OCI-LY7 (cell line): ENCODE measurements at regions not wholly inside any gene's neighbourhood (a gene's known extent, or its start where the extent isn't known, plus 50 kb on each side); places are given as distances from the start of the nearest gene placed in this dataset.

Experiments
- BruUV-seq: library from RNA; stranded (reverse); fragments of 400-500 nt; replicated peaks from 2 replicates; lab custom pipeline; 2021; lab: Mats Ljungman, UMichigan
- CTCF ChIA-PET: fragments of 300-600 bp; sonication (Branson Sonifier 250); formaldehyde crosslinking; loops from one replicate; lab custom pipeline; 2022; ENCODE audit warnings: antibody characterized with exemption; ENCODE audit not compliant: unreplicated experiment; lab: Charles Lee
- POLR2A ChIA-PET: fragments of 300-600 bp; sonication (Branson Sonifier 250); formaldehyde crosslinking; loops from one replicate; lab custom pipeline; 2022; ENCODE audit warnings: antibody characterized with exemption; lab: Charles Lee
- DNase-seq: peaks from one replicate; pipeline ENCODE4 v3.0.0-alpha.2; 2015; ENCODE audit warnings: low spot score
- H2AFZ ChIP-seq: fragments of 200-600 bp; sonication (generic), shearing (Covaris generic); 2 replicates; pipeline ENCODE4 v1.6.1; 2014; ENCODE audit warnings: mild to moderate bottlenecking, antibody characterized with exemption, low read length, moderate library complexity
- H3K27ac ChIP-seq: fragments of 200-600 bp; sonication (generic); 2 replicates; pipeline ENCODE4 v1.5.1; 2014; ENCODE audit warnings: mixed run types, low read depth, mild to moderate bottlenecking, moderate library complexity, low read length, inconsistent platforms; ENCODE audit not compliant: poor library complexity, severe bottlenecking
- H3K36me3 ChIP-seq: fragments of 200-600 bp; sonication (generic); 2 replicates; pipeline ENCODE4 v1.6.1; 2014; ENCODE audit warnings: mild to moderate bottlenecking, antibody characterized with exemption, low read length, moderate library complexity, mixed read lengths; ENCODE audit not compliant: insufficient read depth
- H3K4me1 ChIP-seq: fragments of 200-600 bp; sonication (generic); 2 replicates; pipeline ENCODE4 v1.5.1; 2014; ENCODE audit warnings: mild to moderate bottlenecking, low read length; ENCODE audit not compliant: insufficient read depth, poor library complexity, severe bottlenecking
- H3K4me2 ChIP-seq: fragments of 200-600 bp; sonication (generic); 2 replicates; pipeline ENCODE4 v1.6.1; 2014; ENCODE audit warnings: mild to moderate bottlenecking, low read length
- H3K4me3 ChIP-seq: fragments of 200-600 bp; sonication (generic); 2 replicates; pipeline ENCODE4 v1.5.1; 2014; ENCODE audit warnings: mild to moderate bottlenecking, low read depth, low read length; ENCODE audit not compliant: poor library complexity, severe bottlenecking
- H3K79me2 ChIP-seq: fragments of 200-600 bp; sonication (generic); 2 replicates; pipeline ENCODE4 v1.6.1; 2016; ENCODE audit warnings: low read depth, mild to moderate bottlenecking, low read length, moderate library complexity, mixed read lengths; ENCODE audit not compliant: insufficient read depth
- H3K9me2 ChIP-seq: fragments of 200-600 bp; sonication (generic); 2 replicates; pipeline ENCODE4 v1.6.1; 2016; ENCODE audit warnings: mild to moderate bottlenecking, low read length, mixed read lengths; ENCODE audit not compliant: insufficient read depth
- H3K9me3 ChIP-seq: fragments of 200-600 bp; sonication (generic); 2 replicates; pipeline ENCODE4 v1.6.1; 2014; ENCODE audit warnings: mild to moderate bottlenecking, mixed run types, low read length, mixed read lengths
- H4K20me1 ChIP-seq: fragments of 200-600 bp; sonication (generic); 2 replicates; pipeline ENCODE4 v1.6.1; 2014; ENCODE audit warnings: mild to moderate bottlenecking, antibody characterized with exemption, low read length, moderate library complexity, mixed read lengths; ENCODE audit not compliant: insufficient read depth
- EZH2phosphoT487 ChIP-seq: fragments of 200-600 bp; sonication (generic); IDR thresholded peaks from 2 replicates; pipeline ENCODE4 v1.6.1; 2018; ENCODE audit warnings: low read depth, borderline replicate concordance, mild to moderate bottlenecking, mixed run types, antibody characterized with exemption, low read length, moderate library complexity, mixed read lengths
- intact Hi-C: fragments of 100-400 bp; cut with micrococcal nuclease; formaldehyde crosslinking; loops from one replicate; pipeline ENCODE4 v1.10.0; 2022; ENCODE audit not compliant: unreplicated experiment
- TF ChIP-seq, protein P1 (sequence below): fragments of 200-600 bp; sonication (generic); conservative IDR thresholded peaks from 2 replicates; pipeline ENCODE4 v1.5.1; 2014; ENCODE audit warnings: mild to moderate bottlenecking, antibody characterized with exemption, low read length, moderate library complexity, mixed read lengths

DNA sequence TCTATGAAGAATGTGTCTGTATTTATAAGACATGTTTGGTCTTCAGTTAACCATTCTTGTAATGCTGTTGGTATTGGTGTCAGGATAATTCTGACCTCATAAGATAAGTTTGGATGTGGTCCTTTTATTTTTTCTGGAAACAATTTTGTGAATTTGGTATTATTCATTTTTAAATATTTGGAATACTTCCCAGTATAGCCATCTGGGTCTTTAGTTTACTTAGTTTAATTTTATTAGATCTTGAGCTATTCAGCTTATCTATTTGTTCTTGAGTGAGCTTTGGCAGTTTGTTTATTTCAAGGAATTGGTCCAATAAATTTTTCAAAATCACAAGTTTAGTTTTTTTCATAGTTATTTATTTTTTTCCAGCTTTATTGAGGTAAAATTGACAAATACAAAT lies 335.4 kb upstream of the PCDH20 start:
- Histone ChIP-seq H3K4me2 (no peak overlapping the region), H3K27ac (no peak overlapping the region), H3K79me2 (no peaks in the 10 kb centered on the region), H3K4me1 (no peaks in the 10 kb centered on the region), H4K20me1 (no peaks in the 10 kb centered on the region), H2AFZ (no peak overlapping the region), H3K36me3 (no peaks in the 10 kb centered on the region), H3K9me2 (no peaks in the 10 kb centered on the region), H3K4me3 (no peak overlapping the region), H3K9me3 (no peaks in the 10 kb centered on the region)
- TF ChIP-seq, protein P1, sequence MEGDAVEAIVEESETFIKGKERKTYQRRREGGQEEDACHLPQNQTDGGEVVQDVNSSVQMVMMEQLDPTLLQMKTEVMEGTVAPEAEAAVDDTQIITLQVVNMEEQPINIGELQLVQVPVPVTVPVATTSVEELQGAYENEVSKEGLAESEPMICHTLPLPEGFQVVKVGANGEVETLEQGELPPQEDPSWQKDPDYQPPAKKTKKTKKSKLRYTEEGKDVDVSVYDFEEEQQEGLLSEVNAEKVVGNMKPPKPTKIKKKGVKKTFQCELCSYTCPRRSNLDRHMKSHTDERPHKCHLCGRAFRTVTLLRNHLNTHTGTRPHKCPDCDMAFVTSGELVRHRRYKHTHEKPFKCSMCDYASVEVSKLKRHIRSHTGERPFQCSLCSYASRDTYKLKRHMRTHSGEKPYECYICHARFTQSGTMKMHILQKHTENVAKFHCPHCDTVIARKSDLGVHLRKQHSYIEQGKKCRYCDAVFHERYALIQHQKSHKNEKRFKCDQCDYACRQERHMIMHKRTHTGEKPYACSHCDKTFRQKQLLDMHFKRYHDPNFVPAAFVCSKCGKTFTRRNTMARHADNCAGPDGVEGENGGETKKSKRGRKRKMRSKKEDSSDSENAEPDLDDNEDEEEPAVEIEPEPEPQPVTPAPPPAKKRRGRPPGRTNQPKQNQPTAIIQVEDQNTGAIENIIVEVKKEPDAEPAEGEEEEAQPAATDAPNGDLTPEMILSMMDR: no peak
- no peak for TF ChIP-seq EZH2phosphoT487
- DNase-seq: no peak
- ChIA-PET CTCF (no interaction called here), POLR2A (no interaction called here)
- intact Hi-C loops: no loop called here
- BruUV-seq: no TSS peak

DNA sequence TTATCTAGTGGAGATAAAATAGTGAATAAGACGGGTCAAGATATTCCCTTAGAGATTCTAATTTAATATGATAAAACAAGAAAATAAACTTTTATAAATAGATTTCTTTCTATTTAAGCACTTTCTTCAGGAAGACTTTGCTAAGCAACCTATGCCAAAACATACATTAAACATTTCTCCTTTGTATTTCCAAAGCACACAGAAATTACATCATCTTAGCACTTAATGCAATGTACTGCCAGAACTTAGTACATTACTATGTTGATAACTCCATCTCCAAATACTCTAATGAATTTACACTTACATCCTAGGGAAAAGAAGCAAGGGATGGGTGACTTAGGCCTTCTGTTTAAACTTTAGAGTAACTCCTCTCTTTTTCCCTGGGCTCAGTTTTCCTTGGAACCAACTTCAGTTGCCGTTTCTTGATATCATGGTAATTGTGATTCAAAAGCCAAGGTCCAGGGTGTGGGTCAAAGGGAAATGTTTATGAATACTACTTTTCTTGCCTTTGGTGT lies 322.6 kb upstream of the PCDH20 start:
- BruUV-seq: no TSS peak
- Histone ChIP-seq H2AFZ (no peak overlapping the region), H3K36me3 (no peaks in the 10 kb centered on the region), H3K4me1 (no peaks in the 10 kb centered on the region), H3K4me3 (no peak overlapping the region), H3K79me2 (no peaks in the 10 kb centered on the region), H3K9me2 (no peaks in the 10 kb centered on the region), H3K4me2 (no peak overlapping the region), H3K9me3 (no peaks in the 10 kb centered on the region), H4K20me1 (no peaks in the 10 kb centered on the region), H3K27ac (no peak overlapping the region)
- DNase-seq: no peak
- CTCF ChIA-PET: no interaction called here
- intact Hi-C loops: no loop called here
- POLR2A ChIA-PET: no interaction called here
- TF ChIP-seq EZH2phosphoT487: no peak
- TF ChIP-seq, protein P1: no peak

- POLR2A ChIA-PET: interaction anchor here (0.6 kb wide), 1 partner anchor 63 kb away, joined by 3 read pairs; no protein-coding TSS in a partner anchor
- CTCF ChIA-PET: no interaction called here
- no peak for DNase-seq
- H3K27ac ChIP-seq: no peak overlapping the region
- H3K4me3 ChIP-seq: no peak overlapping the region
- no peaks in the 10 kb centered on the region for H3K9me2 ChIP-seq
- H3K9me3 ChIP-seq: no peaks in the 10 kb centered on the region
- intact Hi-C loops: no loop called here
- H4K20me1 ChIP-seq: no peaks in the 10 kb centered on the region
- BruUV-seq: no TSS peak
- H3K79me2 ChIP-seq: no peaks in the 10 kb centered on the region
- no peak for TF ChIP-seq EZH2phosphoT487
- TF ChIP-seq, protein P1: no peak
- H3K4me2 ChIP-seq: no peak overlapping the region
- H2AFZ ChIP-seq: no peak overlapping the region
- no peaks in the 10 kb centered on the region for H3K36me3 ChIP-seq
- no peaks in the 10 kb centered on the region for H3K4me1 ChIP-seq
These were observed 319.0 kb upstream of the PCDH20 start for GRCh38 chr13:61734683-61735082.
